ENCODE measurements at regions not wholly inside any gene's neighbourhood (a gene's known extent, or its start where the extent isn't known, plus 50 kb on each side); places are given as distances from the start of the nearest gene placed in this dataset.
A peak's percentile ranks its signal among the peaks of the same experiment; 100 is the strongest.

DNA sequence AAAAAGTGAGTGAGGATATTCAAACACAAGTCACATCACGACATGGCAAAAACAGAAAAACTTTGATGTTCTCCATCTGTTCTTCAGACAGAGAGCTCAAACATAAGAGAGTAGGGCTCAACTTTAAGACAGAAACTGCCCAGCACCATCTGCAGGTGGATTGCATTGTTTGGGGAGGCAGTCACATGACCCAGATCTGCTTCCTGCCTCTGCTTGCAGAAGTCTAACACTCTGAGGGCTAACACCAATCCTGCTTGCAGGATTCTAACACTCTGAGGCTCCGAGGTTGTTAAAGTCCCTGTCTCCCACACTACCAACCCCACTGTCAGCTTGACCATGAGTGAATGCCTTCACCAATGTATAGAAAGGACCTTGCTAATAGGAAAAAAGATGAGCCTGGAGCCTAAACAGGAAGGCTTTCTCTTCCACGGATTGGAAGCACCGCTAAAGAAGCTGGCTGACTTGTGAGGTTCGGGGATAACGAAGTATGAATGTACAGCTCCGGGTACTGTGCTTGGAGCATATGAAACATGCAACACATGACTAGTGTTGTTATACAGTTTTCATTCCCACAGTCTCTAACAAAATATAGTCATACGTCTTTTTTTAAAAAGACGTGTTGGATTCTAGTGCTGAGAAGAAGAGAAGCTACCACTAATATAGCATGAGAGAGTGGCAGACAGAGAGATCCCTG, 176.6 kb upstream of the CREB1 start (continued):
- TF ChIP-seq RBM17 (IDR thresholded peaks at IDR 0.05; ENCODE audit: borderline replicate concordance, low read depth, low read length) (no peak), CBFA2T2 (conservative IDR thresholded peaks at IDR 0.05) (peak; percentile 29; the same call in 1 of the 2 replicates), USF2 (CRISPR knock-in tag; IDR thresholded peaks at IDR 0.05) (peak; percentile 83), RAD51 (IDR thresholded peaks at IDR 0.05; ENCODE audit: borderline replicate concordance, low read depth) (peak; percentile 80)
- TF ChIP-seq, protein P1, sequence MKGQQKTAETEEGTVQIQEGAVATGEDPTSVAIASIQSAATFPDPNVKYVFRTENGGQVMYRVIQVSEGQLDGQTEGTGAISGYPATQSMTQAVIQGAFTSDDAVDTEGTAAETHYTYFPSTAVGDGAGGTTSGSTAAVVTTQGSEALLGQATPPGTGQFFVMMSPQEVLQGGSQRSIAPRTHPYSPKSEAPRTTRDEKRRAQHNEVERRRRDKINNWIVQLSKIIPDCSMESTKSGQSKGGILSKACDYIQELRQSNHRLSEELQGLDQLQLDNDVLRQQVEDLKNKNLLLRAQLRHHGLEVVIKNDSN (CRISPR knock-in tag; IDR thresholded peaks at IDR 0.05), result peak; percentile 75
- TF ChIP-seq, protein P2, sequence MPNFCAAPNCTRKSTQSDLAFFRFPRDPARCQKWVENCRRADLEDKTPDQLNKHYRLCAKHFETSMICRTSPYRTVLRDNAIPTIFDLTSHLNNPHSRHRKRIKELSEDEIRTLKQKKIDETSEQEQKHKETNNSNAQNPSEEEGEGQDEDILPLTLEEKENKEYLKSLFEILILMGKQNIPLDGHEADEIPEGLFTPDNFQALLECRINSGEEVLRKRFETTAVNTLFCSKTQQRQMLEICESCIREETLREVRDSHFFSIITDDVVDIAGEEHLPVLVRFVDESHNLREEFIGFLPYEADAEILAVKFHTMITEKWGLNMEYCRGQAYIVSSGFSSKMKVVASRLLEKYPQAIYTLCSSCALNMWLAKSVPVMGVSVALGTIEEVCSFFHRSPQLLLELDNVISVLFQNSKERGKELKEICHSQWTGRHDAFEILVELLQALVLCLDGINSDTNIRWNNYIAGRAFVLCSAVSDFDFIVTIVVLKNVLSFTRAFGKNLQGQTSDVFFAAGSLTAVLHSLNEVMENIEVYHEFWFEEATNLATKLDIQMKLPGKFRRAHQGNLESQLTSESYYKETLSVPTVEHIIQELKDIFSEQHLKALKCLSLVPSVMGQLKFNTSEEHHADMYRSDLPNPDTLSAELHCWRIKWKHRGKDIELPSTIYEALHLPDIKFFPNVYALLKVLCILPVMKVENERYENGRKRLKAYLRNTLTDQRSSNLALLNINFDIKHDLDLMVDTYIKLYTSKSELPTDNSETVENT (CRISPR knock-in tag; IDR thresholded peaks at IDR 0.05), result no peak

DNA sequence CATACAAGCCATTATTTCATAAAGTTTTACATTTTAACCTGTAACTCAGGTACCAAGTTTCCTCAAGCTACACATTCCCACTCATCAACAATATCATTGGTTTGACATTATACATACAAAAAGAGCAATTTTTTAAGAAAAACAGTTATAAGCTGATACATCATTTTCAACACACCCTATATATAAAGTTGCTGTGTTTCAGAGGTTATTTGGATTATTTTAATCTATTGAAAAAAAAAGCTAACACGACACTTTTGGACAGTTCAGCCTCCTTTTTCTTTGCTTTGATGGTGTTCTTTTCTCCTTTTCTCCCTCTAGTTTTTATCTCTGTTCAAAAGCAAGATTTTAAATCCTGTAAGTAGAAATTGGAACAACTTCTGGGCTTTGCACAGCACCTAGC, 175.9 kb upstream of the CREB1 start:
- no peak overlapping the region for H3K4me2 ChIP-seq (ENCODE audit: insufficient read depth, low read length)
- no peak for DNase-seq (ENCODE audit: extremely low read depth in 1 of 4, low spot score in 3 of 4)
- CTCF ChIA-PET (ENCODE audit: low intra/inter-chr PET ratio), result no interaction called here
- 11% methylated on average over 1 of the region's 1 CpG for WGBS (ENCODE audit: insufficient coverage, low coverage, missing lambda C conversion rate)
- FAIRE-seq, result no peak
- H3K4me1 ChIP-seq (replicated peaks in 1 of 2; ENCODE audit: control insufficient read depth in 2 of 2, insufficient read depth in 2 of 2, low read length in 2 of 2), result no peaks in the 10 kb centered on the region; a peak in 3 of 5 replicates
- intact Hi-C loops (cut with micrococcal nuclease), result no loop called here
- H3K9me1 ChIP-seq (ENCODE audit: control insufficient read depth, insufficient read depth, low read length), result no peaks in the 10 kb centered on the region
- no peaks in the 10 kb centered on the region for H3K9me3 ChIP-seq (replicated peaks; ENCODE audit: control insufficient read depth, insufficient read depth, low read depth, low read length)
- H3K9ac ChIP-seq (ENCODE audit: insufficient read depth in 1 of 2, low read depth in 2 of 2, low read length in 2 of 2), result no peak overlapping the region
- no peaks in the 10 kb centered on the region for H3K36me3 ChIP-seq (ENCODE audit: control insufficient read depth, insufficient read depth, low read length)
- H4K20me1 ChIP-seq (replicated peaks; ENCODE audit: control insufficient read depth, insufficient read depth, low read length), result no peaks in the 10 kb centered on the region
- in situ Hi-C loops (cut with MboI), result no loop called here
- H3K27ac ChIP-seq (ENCODE audit: extremely low read depth, low read depth, low read length), result no peak overlapping the region
- ATAC-seq, result no peak
- POLR2A ChIA-PET, result no interaction called here
- H3K4me3 ChIP-seq, result no peak overlapping the region
- no peak overlapping the region for H2AFZ ChIP-seq (ENCODE audit: low read depth, low read length)
- no peaks in the 10 kb centered on the region; a peak in 1 of 5 replicates for H3K27me3 ChIP-seq (ENCODE audit: control insufficient read depth in 2 of 2, insufficient read depth in 2 of 2, low read length in 2 of 2)
- BruUV-seq (replicated peaks), result no TSS peak
- H3K79me2 ChIP-seq (ENCODE audit: control insufficient read depth, insufficient read depth, low read length), result no peaks in the 10 kb centered on the region
- TF ChIP-seq ZNF165 (CRISPR knock-in tag; IDR thresholded peaks at IDR 0.05; ENCODE audit: borderline replicate concordance), result no peak
- TF ChIP-seq C11orf30 (IDR thresholded peaks at IDR 0.05; ENCODE audit: low read depth), result peak; percentile 40; the same call in 1 of the 2 replicates
- TF ChIP-seq ZNF316 (IDR thresholded peaks at IDR 0.05), result peak; percentile 65
- TF ChIP-seq, protein P3, sequence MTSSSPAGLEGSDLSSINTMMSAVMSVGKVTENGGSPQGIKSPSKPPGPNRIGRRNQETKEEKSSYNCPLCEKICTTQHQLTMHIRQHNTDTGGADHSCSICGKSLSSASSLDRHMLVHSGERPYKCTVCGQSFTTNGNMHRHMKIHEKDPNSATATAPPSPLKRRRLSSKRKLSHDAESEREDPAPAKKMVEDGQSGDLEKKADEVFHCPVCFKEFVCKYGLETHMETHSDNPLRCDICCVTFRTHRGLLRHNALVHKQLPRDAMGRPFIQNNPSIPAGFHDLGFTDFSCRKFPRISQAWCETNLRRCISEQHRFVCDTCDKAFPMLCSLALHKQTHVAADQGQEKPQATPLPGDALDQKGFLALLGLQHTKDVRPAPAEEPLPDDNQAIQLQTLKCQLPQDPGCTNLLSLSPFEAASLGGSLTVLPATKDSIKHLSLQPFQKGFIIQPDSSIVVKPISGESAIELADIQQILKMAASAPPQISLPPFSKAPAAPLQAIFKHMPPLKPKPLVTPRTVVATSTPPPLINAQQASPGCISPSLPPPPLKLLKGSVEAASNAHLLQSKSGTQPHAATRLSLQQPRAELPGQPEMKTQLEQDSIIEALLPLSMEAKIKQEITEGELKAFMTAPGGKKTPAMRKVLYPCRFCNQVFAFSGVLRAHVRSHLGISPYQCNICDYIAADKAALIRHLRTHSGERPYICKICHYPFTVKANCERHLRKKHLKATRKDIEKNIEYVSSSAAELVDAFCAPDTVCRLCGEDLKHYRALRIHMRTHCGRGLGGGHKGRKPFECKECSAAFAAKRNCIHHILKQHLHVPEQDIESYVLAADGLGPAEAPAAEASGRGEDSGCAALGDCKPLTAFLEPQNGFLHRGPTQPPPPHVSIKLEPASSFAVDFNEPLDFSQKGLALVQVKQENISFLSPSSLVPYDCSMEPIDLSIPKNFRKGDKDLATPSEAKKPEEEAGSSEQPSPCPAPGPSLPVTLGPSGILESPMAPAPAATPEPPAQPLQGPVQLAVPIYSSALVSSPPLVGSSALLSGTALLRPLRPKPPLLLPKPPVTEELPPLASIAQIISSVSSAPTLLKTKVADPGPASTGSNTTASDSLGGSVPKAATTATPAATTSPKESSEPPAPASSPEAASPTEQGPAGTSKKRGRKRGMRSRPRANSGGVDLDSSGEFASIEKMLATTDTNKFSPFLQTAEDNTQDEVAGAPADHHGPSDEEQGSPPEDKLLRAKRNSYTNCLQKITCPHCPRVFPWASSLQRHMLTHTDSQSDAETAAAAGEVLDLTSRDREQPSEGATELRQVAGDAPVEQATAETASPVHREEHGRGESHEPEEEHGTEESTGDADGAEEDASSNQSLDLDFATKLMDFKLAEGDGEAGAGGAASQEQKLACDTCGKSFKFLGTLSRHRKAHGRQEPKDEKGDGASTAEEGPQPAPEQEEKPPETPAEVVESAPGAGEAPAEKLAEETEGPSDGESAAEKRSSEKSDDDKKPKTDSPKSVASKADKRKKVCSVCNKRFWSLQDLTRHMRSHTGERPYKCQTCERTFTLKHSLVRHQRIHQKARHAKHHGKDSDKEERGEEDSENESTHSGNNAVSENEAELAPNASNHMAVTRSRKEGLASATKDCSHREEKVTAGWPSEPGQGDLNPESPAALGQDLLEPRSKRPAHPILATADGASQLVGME (CRISPR knock-in tag; IDR thresholded peaks at IDR 0.05), result no peak
- no peak for TF ChIP-seq SMC3 (conservative IDR thresholded peaks at IDR 0.05; ENCODE audit: insufficient read depth, low read depth, low read length)
- TF ChIP-seq ZNF830 (CRISPR knock-in tag; IDR thresholded peaks at IDR 0.05), result no peak

Measured in K562 (cell line).